ENCODE measurements at regions not wholly inside any gene's neighbourhood (a gene's known extent, or its start where the extent isn't known, plus 50 kb on each side); places are given as distances from the start of the nearest gene placed in this dataset.

- ATAC-seq (ENCODE audit: poor library complexity): no peak
- intact Hi-C loops (cut with DNase I): no loop called here
Observed at GRCh38 chr18:73274812-73275621, 407.2 kb upstream of the NETO1 start.

GRCh38 chr18:73270920-73271634 is 403.3 kb upstream of the NETO1 start:
- intact Hi-C loops (cut with DNase I): no loop called here
- no peak for DNase-seq
- no peak for ATAC-seq (ENCODE audit: poor library complexity)

More at GRCh38 chr18:73274812-73275621, 407.2 kb upstream of the NETO1 start:
- DNase-seq: no peak

- DNase-seq (no peak), ATAC-seq (ENCODE audit: poor library complexity) (no peak)
- intact Hi-C loops (cut with DNase I): no loop called here
Observed at GRCh38 chr18:73264562-73264921, 396.8 kb upstream of the NETO1 start.

- ATAC-seq (ENCODE audit: poor library complexity): no peak
- intact Hi-C loops (cut with DNase I): no loop called here
- no peak for DNase-seq
Observed at GRCh38 chr18:73261923-73262322, 394.1 kb upstream of the NETO1 start.

GRCh38 chr18:73261243-73261642 is 393.5 kb upstream of the NETO1 start:
- DNase-seq: no peak
- ATAC-seq (ENCODE audit: poor library complexity): no peak
- intact Hi-C loops (cut with DNase I): no loop called here

GRCh38 chr18:73258375-73259087 is 390.7 kb upstream of the NETO1 start:
- intact Hi-C loops (cut with DNase I): no loop called here
- ATAC-seq (ENCODE audit: poor library complexity) (no peak), DNase-seq (no peak)

- DNase-seq (no peak), ATAC-seq (ENCODE audit: poor library complexity) (no peak)
- intact Hi-C loops (cut with DNase I): no loop called here
Observed at GRCh38 chr18:73254564-73254963, 386.8 kb upstream of the NETO1 start.

GRCh38 chr18:73249030-73249429 is 381.2 kb upstream of the NETO1 start:
- intact Hi-C loops (cut with DNase I): no loop called here
- no peak for DNase-seq

GRCh38 chr18:73246763-73247162 is 379.0 kb upstream of the NETO1 start:
- ATAC-seq (ENCODE audit: poor library complexity): no peak
- intact Hi-C loops (cut with DNase I): no loop called here
- no peak for DNase-seq

More at GRCh38 chr18:73249030-73249429, 381.2 kb upstream of the NETO1 start:
- no peak for ATAC-seq (ENCODE audit: poor library complexity)

GRCh38 chr18:73245345-73245744 is 377.6 kb upstream of the NETO1 start:
- ATAC-seq (ENCODE audit: poor library complexity) (no peak), DNase-seq (no peak)
- intact Hi-C loops (cut with DNase I): no loop called here

- intact Hi-C loops (cut with DNase I): no loop called here
- DNase-seq: no peak
- no peak for ATAC-seq (ENCODE audit: poor library complexity)
Observed at GRCh38 chr18:73244401-73244800, 376.6 kb upstream of the NETO1 start.

GRCh38 chr18:73240899-73241298 is 373.1 kb upstream of the NETO1 start:
- DNase-seq (no peak), ATAC-seq (ENCODE audit: poor library complexity) (no peak)
- intact Hi-C loops (cut with DNase I): no loop called here

GRCh38 chr18:73235921-73236320 is 368.1 kb upstream of the NETO1 start:
- intact Hi-C loops (cut with DNase I): no loop called here
- ATAC-seq (ENCODE audit: poor library complexity): no peak
- no peak for DNase-seq

- DNase-seq: no peak
- no peak for ATAC-seq (ENCODE audit: poor library complexity)
- intact Hi-C loops (cut with DNase I): no loop called here
Observed at GRCh38 chr18:73235491-73235890, 367.7 kb upstream of the NETO1 start.

GRCh38 chr18:73232933-73233332 is 365.1 kb upstream of the NETO1 start:
- ATAC-seq (ENCODE audit: poor library complexity) (no peak), DNase-seq (no peak)
- intact Hi-C loops (cut with DNase I): no loop called here

GRCh38 chr18:73220663-73221062 is 352.9 kb upstream of the NETO1 start:
- intact Hi-C loops (cut with DNase I): no loop called here
- no peak for DNase-seq
- ATAC-seq (ENCODE audit: poor library complexity): no peak

GRCh38 chr18:73218293-73218692 is 350.5 kb upstream of the NETO1 start:
- DNase-seq: no peak
- no peak for ATAC-seq (ENCODE audit: poor library complexity)
- intact Hi-C loops (cut with DNase I): no loop called here

- intact Hi-C loops (cut with DNase I): no loop called here
- ATAC-seq (ENCODE audit: poor library complexity): no peak
- DNase-seq: no peak
Observed at GRCh38 chr18:73214970-73215369, 347.2 kb upstream of the NETO1 start.

- intact Hi-C loops (cut with DNase I): no loop called here
- ATAC-seq (ENCODE audit: poor library complexity) (no peak), DNase-seq (no peak)
Observed at GRCh38 chr18:73212442-73212841, 344.7 kb upstream of the NETO1 start.

GRCh38 chr18:73201940-73202339 is 334.2 kb upstream of the NETO1 start:
- no peak for ATAC-seq (ENCODE audit: poor library complexity)
- no peak for DNase-seq
- intact Hi-C loops (cut with DNase I): no loop called here

Measured in Right ventricle myocardium superior (tissue), 1 donor.